Liver (tissue), 8 donors: ENCODE measurements at regions not wholly inside any gene's neighbourhood (a gene's known extent, or its start where the extent isn't known, plus 50 kb on each side); places are given as distances from the start of the nearest gene placed in this dataset.
A peak's percentile ranks its signal among the peaks of the same experiment; 100 is the strongest.

Experiments used
- DNase-seq: peaks from one replicate; pipeline ENCODE4 v3.0.0-alpha.2; 2017; ENCODE audit warnings: low spot score
- H3K27ac ChIP-seq, 2 donors: one replicate each; pipeline ENCODE4 v1.7.0; 2013; ENCODE audit warnings: inconsistent platforms in 2 of 2, low read length in 2 of 2, control low read depth in 1 of 2, low read depth in 1 of 2, mild to moderate bottlenecking in 1 of 2
- H3K27me3 ChIP-seq, 4 donors: one replicate each; pipeline versions ENCODE4 v1.6.1 to v1.7.0; 2013; ENCODE audit warnings: low read length in 3 of 4, inconsistent platforms in 1 of 4, mild to moderate bottlenecking in 1 of 4, moderate library complexity in 1 of 4; ENCODE audit not compliant: control insufficient read depth in 4 of 4, insufficient read depth in 4 of 4
- H3K36me3 ChIP-seq, 4 donors: one replicate each; pipeline versions ENCODE4 v1.6.1 to v1.7.0; 2013; ENCODE audit warnings: low read length in 3 of 4, mild to moderate bottlenecking in 3 of 4, low read depth in 1 of 4, moderate library complexity in 1 of 4; ENCODE audit not compliant: control insufficient read depth in 4 of 4, insufficient read depth in 3 of 4
- H3K4me1 ChIP-seq, 4 donors: one replicate each; pipeline versions ENCODE4 v1.6.1 to v1.7.0; 2013; ENCODE audit warnings: low read length in 3 of 4, mild to moderate bottlenecking in 3 of 4, moderate library complexity in 1 of 4; ENCODE audit not compliant: control insufficient read depth in 4 of 4, insufficient read depth in 4 of 4
- H3K4me3 ChIP-seq, 3 donors: one replicate each; pipeline versions ENCODE4 v1.6.1 to v1.7.0; 2013; ENCODE audit warnings: low read length in 3 of 3, control low read depth in 1 of 3, low read depth in 1 of 3, mild to moderate bottlenecking in 1 of 3
- H3K9ac ChIP-seq, 2 donors: one replicate each; pipeline ENCODE4 v1.7.0; 2013; ENCODE audit warnings: low read length in 2 of 2, mild to moderate bottlenecking in 2 of 2, moderate library complexity in 2 of 2, control low read depth in 1 of 2, low read depth in 1 of 2
- H3K9me3 ChIP-seq, 4 donors: one replicate each; pipeline versions ENCODE4 v1.6.1 to v1.7.0; 2013; ENCODE audit warnings: low read length in 3 of 4; ENCODE audit not compliant: control insufficient read depth in 4 of 4
- ATF3 ChIP-seq: IDR thresholded peaks from 2 replicates; pipeline ENCODE4 v1.6.1; 2016; ENCODE audit warnings: antibody characterized with exemption
- CTCF ChIP-seq: fragments of 150-350 bp; IDR thresholded peaks from 2 replicates; pipeline ENCODE4 v1.5.1; 2017; ENCODE audit warnings: improper control_type of control experiment, low read depth, low read length; ENCODE audit not compliant: missing input control
- EGR1 ChIP-seq, 2 donors: IDR thresholded peaks; 2 replicates each; pipeline ENCODE4 v1.6.1; 2016 to 2018; ENCODE audit warnings: antibody characterized with exemption in 2 of 2, low read depth in 2 of 2
- FOXA1 ChIP-seq: IDR thresholded peaks from 2 replicates; pipeline ENCODE4 v1.6.1; 2016; ENCODE audit warnings: antibody characterized with exemption
- FOXA2 ChIP-seq: IDR thresholded peaks from 2 replicates; pipeline ENCODE4 v1.6.1; 2016; ENCODE audit warnings: antibody characterized with exemption
- GABPA ChIP-seq, 2 donors: IDR thresholded peaks in 1 of 2; conservative IDR thresholded peaks in 1 of 2; 2 replicates each; pipeline ENCODE4 v1.6.1; 2016; ENCODE audit warnings: antibody characterized with exemption in 2 of 2, mild to moderate bottlenecking in 1 of 2, moderate library complexity in 1 of 2
- JUND ChIP-seq, 2 donors: IDR thresholded peaks; 2 replicates each; pipeline ENCODE4 v1.6.1; 2016; ENCODE audit warnings: antibody characterized with exemption in 2 of 2
- NR2F2 ChIP-seq: IDR thresholded peaks from 2 replicates; pipeline ENCODE4 v1.6.1; 2016; ENCODE audit warnings: antibody characterized with exemption
- RAD21 ChIP-seq, 2 donors: IDR thresholded peaks; 2 replicates each; pipeline ENCODE4 v1.6.1; 2016; ENCODE audit warnings: antibody characterized with exemption in 2 of 2, mild to moderate bottlenecking in 2 of 2
- REST ChIP-seq: IDR thresholded peaks from 2 replicates; pipeline ENCODE4 v1.6.1; 2016; ENCODE audit warnings: antibody characterized with exemption, mild to moderate bottlenecking
- RXRA ChIP-seq, 2 donors: IDR thresholded peaks; 2 replicates each; pipeline ENCODE4 v1.6.1; 2017 to 2018; ENCODE audit warnings: antibody characterized with exemption in 2 of 2, mild to moderate bottlenecking in 1 of 2
- SP1 ChIP-seq: IDR thresholded peaks from 2 replicates; pipeline ENCODE4 v1.6.1; 2018; ENCODE audit warnings: antibody characterized with exemption, mild to moderate bottlenecking
- TAF1 ChIP-seq: conservative IDR thresholded peaks from 2 replicates; pipeline ENCODE4 v1.6.1; 2016; ENCODE audit warnings: antibody characterized with exemption, mild to moderate bottlenecking
- YY1 ChIP-seq: IDR thresholded peaks from 2 replicates; pipeline ENCODE4 v1.6.1; 2016; ENCODE audit warnings: antibody characterized with exemption, mild to moderate bottlenecking
- ZBTB33 ChIP-seq: IDR thresholded peaks from 2 replicates; pipeline ENCODE4 v1.6.1; 2016; ENCODE audit warnings: antibody characterized with exemption
- WGBS: extraction: QIAGEN DNeasy Blood & Tissue Kit; methylation state at CpG from one replicate; pipeline ENCODE4 v1.1.7; 2013; 5-methylcytosine and 5-hydroxymethylcytosine counted together
- donor health status: healthy.
- donor health status: healthy.
- donor health status: healthy.
- donor health status: healthy.
- donor health status: healthy.

GRCh38 chr3:34878488-34878887, 760.8 kb upstream of the ARPP21 start:
- no peak for DNase-seq
- TF ChIP-seq CTCF (no peak), FOXA1 (no peak), EGR1 (IDR thresholded peaks at IDR 0.05; ENCODE audit: low read depth in 2 of 2) (no peak), JUND (IDR thresholded peaks at IDR 0.05) (no peak), RXRA (IDR thresholded peaks at IDR 0.05) (no peak), NR2F2 (no peak), FOXA2 (no peak)
- Histone ChIP-seq H3K9me3 (no peaks in the 10 kb centered on the region), H3K27me3 (peaks cover 0 to 2% (median 0%) of the 10 kb centered on the region in 4 donors), H3K9ac (no peak overlapping the region), H3K4me3 (no peak overlapping the region), H3K4me1 (no peaks in the 10 kb centered on the region), H3K36me3 (no peaks in the 10 kb centered on the region), H3K27ac (no peak overlapping the region)
- 95% methylated on average over 1 of the region's 1 CpG for WGBS

GRCh38 chr3:34881026-34881425, 758.3 kb upstream of the ARPP21 start:
- no peak for DNase-seq
- Histone ChIP-seq H3K36me3 (no peaks in the 10 kb centered on the region), H3K4me3 (no peak overlapping the region), H3K9ac (no peak overlapping the region), H3K4me1 (no peaks in the 10 kb centered on the region), H3K27me3 (no peaks in the 10 kb centered on the region), H3K9me3 (no peaks in the 10 kb centered on the region), H3K27ac (no peak overlapping the region)
- TF ChIP-seq RAD21 (IDR thresholded peaks at IDR 0.05), result no peak
- TF ChIP-seq YY1, result no peak
- no peak for TF ChIP-seq FOXA2
- TF ChIP-seq FOXA1, result no peak
- TF ChIP-seq RXRA (IDR thresholded peaks at IDR 0.05), result no peak
- TF ChIP-seq REST, result no peak
- no peak for TF ChIP-seq ZBTB33
- no peak for TF ChIP-seq NR2F2
- no peak for TF ChIP-seq TAF1
- 34% methylated on average over 1 of the region's 1 CpG for WGBS

GRCh38 chr3:34882764-34883163, 756.6 kb upstream of the ARPP21 start:
- DNase-seq, result no peak
- no peak for TF ChIP-seq GABPA (IDR thresholded peaks at IDR 0.05 in 1 of 2, conservative IDR thresholded peaks at IDR 0.05 in 1 of 2)
- peak; percentile 62 to 71 for TF ChIP-seq RAD21 (IDR thresholded peaks at IDR 0.05)
- no peak for TF ChIP-seq TAF1
- TF ChIP-seq CTCF, result peak; percentile 34
- no peak for TF ChIP-seq SP1
- no peak for TF ChIP-seq NR2F2
- no peak for TF ChIP-seq ATF3
- Histone ChIP-seq H3K9me3 (no peaks in the 10 kb centered on the region), H3K9ac (no peak overlapping the region), H3K36me3 (no peaks in the 10 kb centered on the region), H3K27ac (no peak overlapping the region), H3K27me3 (no peaks in the 10 kb centered on the region), H3K4me3 (no peak overlapping the region), H3K4me1 (no peaks in the 10 kb centered on the region)
- WGBS, result 77% methylated on average over 2 of the region's 2 CpGs
